Suppressor macrophage treated with lipopolysaccharide for 1 hour (primary cell): ENCODE measurements at regions not wholly inside any gene's neighbourhood (a gene's known extent, or its start where the extent isn't known, plus 50 kb on each side); places are given as distances from the start of the nearest gene placed in this dataset.
"Not testable (repeated sequence)": the region's sequence is repeated elsewhere in the genome, so short reads cannot be mapped to it uniquely, and the experiment has no call there.

ENCODE experiments used
- DNase-seq, 3 donors: peaks; one replicate each; pipeline ENCODE4 v3.0.0-alpha.2; 2020 to 2022

- no peak for DNase-seq
Measured at GRCh38 chr7:1344981-1345701, 112.5 kb downstream of the UNCX start.

DNA sequence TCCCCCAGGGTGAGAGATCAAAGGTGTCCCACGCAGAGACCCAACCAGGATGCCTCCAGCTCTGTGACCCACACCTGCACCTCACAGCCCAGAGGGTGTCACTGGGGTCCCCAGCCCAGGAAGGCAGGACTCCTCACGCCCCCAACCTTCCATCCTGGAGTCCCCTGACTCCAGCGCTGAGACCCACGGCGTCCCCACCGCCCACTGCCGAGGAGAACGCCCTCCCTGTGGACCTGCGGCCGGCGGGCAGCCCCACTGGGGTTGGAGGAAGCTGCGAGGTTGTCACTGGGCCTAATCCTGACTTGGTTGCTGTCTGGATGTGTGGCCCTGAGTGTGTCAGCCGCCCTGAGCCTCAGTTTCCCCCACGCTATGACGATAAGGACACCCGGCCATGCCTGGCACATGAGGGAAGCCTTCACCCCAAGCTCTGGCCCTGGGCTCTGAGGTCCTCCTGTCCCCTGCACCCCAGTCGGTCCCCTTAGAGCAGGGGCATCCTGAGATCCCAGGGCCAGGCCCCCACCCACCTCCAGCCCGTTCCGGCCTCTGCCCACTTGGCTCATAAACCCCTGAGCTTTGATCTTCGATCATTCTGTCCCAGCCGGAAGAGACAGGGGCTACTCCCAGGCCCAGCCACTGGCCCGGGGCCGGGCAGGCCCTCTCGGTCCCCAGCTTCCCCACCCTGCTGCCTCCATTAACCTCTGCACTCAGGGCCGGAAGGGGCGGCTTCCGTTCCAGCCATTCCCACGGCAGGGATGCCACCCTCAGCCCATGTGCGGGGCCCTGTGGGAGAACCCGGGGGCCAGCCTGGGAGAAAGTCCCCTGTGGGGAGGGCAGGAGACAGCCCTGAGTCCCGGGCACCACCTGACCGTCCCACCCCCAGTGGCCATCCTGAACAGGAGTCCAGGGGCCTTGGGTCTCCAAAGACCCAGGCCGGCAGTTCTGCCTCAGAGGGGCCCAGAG, 113.2 kb downstream of the MICALL2 start:
- DNase-seq = no peak

GRCh38 chr7:1346851-1347250, 112.4 kb downstream of the MICALL2 start:
- DNase-seq = no peak

GRCh38 chr7:1348096-1348822, 111.0 kb downstream of the MICALL2 start:
- DNase-seq = no peak

DNA sequence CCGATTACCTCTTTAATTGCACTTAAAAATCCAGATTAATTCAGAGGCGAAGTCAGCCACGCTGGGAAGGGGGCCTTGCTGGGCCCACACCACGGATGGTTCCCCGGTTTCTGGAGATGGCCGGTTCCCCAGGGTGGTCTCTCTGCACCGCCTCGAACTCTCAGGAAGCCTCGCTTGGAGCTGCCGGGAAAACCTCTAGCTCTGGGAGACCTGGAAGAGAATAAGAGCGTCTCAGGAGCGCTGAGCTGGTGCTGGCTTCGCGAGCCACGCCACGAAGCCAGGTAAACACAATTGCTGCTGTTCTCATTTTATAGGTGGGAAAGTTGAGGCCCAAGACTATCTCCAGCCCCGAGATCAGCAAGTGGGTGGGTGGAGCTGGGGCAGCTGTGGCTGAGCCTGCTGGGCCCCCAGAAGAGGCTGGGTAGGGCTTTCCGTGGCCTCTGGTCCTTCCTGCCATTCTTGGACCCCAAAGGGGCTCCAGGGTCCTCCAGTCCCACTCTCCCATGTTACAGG, 110.4 kb downstream of the MICALL2 start:
- DNase-seq = no peak

DNA sequence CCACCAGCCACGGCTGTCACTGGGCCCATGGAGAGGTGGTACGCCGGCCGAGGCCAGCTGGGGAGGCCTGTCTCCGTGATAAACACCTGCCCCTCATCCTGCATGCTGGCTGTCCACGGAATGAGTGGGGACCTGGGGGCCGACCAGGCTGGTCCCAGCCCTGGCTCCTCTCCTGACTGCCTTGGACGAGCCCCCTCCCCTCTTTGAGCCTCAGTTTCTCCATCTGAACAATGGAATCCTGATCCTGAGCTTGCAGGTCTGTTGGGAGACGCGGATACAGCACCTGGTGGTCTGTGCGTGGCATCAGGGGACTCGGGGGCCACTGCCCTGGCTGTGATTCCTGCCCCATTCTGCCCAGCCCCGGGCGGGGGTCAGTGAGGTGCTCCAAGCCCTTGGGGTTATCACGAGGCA, 109.9 kb downstream of the MICALL2 start:
- no peak for DNase-seq

DNA sequence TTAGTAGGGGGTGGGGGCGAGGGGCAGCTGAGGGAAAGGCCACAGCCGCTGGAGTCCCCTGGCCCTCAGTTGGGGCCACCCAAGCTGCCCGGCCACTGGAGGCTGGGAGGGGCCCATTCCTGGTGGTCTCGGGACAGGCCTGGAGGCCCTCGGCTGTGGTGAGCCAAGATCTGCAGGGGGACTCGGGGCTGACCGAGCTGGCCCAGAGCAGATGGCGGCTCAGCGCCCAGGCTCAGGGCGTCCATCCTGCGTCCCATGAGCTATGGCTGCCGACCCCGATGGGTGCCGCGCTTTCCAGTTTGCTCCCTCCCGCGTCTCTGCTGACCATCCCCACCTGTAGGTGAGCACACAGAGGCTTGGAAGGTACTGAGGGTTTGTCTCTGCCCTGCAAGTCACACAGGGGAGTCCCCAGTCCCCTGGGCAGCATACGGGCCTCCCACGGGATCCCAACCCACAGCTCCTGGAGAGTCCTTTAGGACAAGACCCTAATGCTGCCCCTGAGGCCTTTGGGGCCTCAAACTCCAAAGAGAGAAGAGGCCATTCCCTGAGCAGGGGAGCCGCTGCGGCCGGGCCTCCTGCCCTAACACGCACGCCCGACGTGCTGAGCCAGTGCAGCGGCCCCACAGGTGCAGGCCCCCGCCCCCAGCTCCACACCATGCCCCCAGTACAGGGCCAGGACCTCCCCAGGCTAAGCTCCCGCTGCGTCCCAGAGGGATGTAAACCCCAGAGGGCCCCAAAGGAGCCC, 107.2 kb downstream of the MICALL2 start:
- DNase-seq = no peak

DNA sequence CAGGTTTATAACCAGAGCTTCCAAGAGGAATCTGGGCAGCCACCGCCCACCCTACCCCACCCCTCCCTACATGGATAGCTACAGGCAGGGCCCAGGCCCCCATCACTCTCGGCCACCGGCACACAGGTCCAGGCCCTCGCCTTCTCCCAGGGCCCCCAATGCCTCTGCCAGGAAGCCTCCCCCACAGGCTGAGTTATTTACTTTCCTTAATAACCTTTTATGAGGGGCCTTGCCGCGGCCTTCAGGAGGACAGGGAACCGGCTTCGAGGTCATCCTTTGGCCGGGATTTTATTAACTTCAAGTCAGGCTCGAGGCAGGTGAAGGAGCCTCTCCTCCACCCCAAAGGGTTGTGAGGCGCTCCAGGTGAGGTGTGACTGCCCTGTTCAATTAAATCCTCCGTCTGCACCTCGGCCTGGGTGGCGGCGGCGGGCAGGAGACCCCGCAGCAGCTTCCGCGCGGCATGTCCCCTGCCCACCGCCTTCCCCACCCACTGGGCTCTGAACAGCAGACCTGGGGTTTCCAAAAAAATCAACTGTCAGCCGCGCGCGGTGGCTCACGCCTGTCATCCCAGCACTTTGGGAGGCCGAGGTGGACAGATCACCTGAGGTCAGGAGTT, 106.5 kb downstream of the MICALL2 start:
- no peak for DNase-seq

GRCh38 chr7:1354661-1355567, 104.4 kb downstream of the MICALL2 start:
- DNase-seq = no peak

- DNase-seq = no peak
Measured at GRCh38 chr7:1355568-1356340, 103.5 kb downstream of the MICALL2 start.

GRCh38 chr7:1356853-1357252, 102.4 kb downstream of the MICALL2 start:
- DNase-seq = not testable (repeated sequence)

DNA sequence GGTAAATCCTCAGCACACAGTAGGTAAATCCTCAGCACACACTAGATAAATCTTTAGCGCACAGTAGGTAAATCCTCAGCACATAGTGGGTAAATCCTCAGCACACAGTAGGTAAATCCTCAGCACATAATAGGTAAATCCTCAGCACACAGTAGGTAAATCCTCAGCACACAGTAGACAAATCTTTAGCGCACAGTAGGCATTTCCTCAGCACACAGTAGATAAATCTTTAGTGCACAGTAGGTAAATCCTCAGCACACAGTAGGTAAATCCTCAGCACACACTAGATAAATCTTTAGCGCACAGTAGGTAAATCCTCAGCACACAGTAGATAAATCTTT, 102.0 kb downstream of the MICALL2 start:
- DNase-seq = not testable (repeated sequence)

DNA sequence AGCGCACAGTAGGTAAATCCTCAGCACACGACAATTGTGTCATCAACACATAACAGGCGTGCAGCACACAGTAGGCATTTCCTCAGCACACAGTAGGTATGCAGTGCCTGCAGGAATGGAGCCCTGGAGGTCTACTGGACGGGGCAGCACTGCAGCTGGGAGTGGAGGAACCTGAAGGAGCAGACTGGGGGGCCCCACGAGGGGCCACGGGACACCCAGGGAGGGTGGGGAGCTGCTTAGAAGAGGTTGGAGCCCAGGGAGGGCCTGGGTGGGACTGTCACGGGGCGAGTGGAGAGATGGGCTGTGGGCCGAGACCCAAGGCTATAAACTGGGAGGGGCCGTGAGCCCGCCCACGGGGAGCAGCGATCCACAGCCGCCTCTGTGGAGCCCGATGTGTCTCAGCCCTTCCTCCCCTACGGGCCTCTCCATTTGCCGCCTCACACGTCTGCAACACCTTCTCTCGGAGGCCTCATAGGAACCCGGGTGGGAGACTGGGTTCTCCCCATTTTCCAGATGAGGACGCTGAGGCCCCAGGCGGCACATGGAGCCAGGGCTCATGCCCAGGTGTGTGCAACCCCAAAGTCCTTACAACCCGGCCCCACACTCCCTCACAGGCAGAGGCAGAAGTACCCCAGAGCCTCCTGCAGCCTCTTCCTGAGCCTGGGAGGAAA, 101.5 kb downstream of the MICALL2 start:
- no peak for DNase-seq

- no peak for DNase-seq
Measured at GRCh38 chr7:1358376-1359050, 100.8 kb downstream of the MICALL2 start.

DNA sequence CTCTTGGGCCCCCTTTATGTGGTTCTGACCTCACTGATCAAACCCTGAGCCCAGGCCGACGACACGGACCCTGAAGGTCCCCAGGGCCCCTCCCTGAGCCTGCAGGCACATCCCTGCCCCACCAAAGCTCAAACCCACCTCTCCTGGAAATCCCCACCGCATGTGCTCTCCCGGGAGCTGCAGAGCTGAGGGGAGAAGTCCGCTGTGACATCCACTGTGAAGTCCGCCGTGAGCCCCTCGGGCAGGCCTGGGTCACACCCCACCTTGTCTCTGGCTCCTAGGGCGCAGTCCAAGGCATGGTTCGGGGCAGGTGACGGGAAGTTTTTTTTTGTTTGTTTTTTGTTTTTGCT, 100.2 kb downstream of the MICALL2 start:
- no peak for DNase-seq

DNA sequence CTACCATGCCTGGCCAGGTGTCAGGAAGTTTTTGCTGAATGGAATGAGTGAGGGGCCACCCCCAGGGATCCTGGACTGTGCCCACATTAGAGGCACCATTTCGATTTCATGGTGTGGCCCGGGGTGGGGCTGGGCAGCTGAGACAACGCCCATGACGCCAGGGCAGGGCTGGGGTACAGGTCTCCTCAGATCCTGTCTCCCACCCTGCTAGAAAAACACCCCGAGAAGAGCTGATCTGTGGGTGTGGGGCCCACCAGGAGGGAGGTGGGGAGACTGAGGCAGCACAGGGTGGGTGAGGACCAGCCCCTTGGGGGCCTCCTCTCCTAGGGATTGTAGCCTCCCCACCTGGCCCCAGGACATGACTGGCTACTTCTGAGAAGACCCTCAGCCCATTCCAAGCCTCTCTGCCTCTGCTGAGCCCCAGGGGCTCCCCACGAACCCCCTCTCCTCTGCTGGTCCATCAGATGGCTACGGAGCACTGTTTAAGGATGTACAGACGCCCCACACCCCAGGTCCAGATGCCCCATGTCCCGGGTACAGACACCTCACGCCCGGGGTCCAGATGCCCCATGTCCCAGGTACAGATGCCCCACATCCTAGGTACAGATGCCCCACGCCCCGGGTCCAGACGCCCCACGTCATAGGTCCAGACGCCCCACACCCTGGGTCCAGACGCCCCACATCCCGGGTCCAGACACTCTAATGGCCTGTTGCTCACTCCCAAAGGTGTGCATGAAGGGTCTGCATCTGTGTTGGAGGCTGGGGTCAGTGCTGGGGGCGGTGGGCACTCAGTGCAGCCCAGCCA, 99.4 kb downstream of the MICALL2 start:
- DNase-seq = no peak

GRCh38 chr7:1360521-1360971, 98.7 kb downstream of the MICALL2 start:
- DNase-seq = no peak
